NT2/D1 (cell line): ENCODE measurements at regions not wholly inside any gene's neighbourhood (a gene's known extent, or its start where the extent isn't known, plus 50 kb on each side); places are given as distances from the start of the nearest gene placed in this dataset.

Experiments
- YY1 ChIP-seq: IDR thresholded peaks from 2 replicates; pipeline ENCODE4 v1.6.1; 2011; ENCODE audit not compliant: insufficient read length, insufficient read depth
- ZNF274 ChIP-seq: IDR thresholded peaks from 2 replicates; pipeline ENCODE4 v1.6.1; 2011; ENCODE audit warnings: mild to moderate bottlenecking, low read depth, low read length

GRCh38 chr13:87128491-87128890, 542.7 kb upstream of the SLITRK5 start:
- no peak for TF ChIP-seq ZNF274
- TF ChIP-seq YY1 = no peak
